Spleen (tissue), 11 donors: ENCODE measurements at regions not wholly inside any gene's neighbourhood (a gene's known extent, or its start where the extent isn't known, plus 50 kb on each side); places are given as distances from the start of the nearest gene placed in this dataset.

Experiments used
- DNase-seq: peaks from one replicate; pipeline ENCODE4 v3.0.0-alpha.2; 2020
- H3K27ac ChIP-seq, 8 donors: fragments of 200-600 bp; sonication (generic) in 7 of 8; 1 replicate in 4 of 8; 2 replicates in 4 of 8; pipeline versions ENCODE4 v1.5.0 to v1.8.0; 2016 to 2021; ENCODE audit warnings: inconsistent platforms in 4 of 8, mild to moderate bottlenecking in 4 of 8, moderate library complexity in 1 of 8
- H3K27me3 ChIP-seq, 7 donors: fragments of 200-600 bp; sonication (generic) in 6 of 7; replicated peaks in 1 of 7; 1 replicate in 4 of 7; 2 replicates in 3 of 7; pipeline versions ENCODE4 v1.5.0 to v1.8.0; 2016 to 2021; ENCODE audit warnings: inconsistent platforms in 3 of 7, mild to moderate bottlenecking in 1 of 7
- H3K36me3 ChIP-seq, 6 donors: fragments of 200-600 bp; sonication (generic) in 5 of 6; 1 replicate in 4 of 6; 2 replicates in 2 of 6; pipeline versions ENCODE4 v1.5.0 to v1.8.0; 2016 to 2021; ENCODE audit warnings: inconsistent platforms in 2 of 6
- H3K4me1 ChIP-seq, 6 donors: fragments of 200-600 bp; sonication (generic) in 5 of 6; 1 replicate in 3 of 6; 2 replicates in 3 of 6; pipeline versions ENCODE4 v1.5.0 to v1.8.0; 2016 to 2021; ENCODE audit warnings: inconsistent platforms in 3 of 6
- H3K4me3 ChIP-seq, 8 donors: fragments of 200-600 bp; sonication (generic) in 7 of 8; 1 replicate in 4 of 8; 2 replicates in 4 of 8; pipeline versions ENCODE4 v1.5.0 to v1.8.0; 2016 to 2021; ENCODE audit warnings: inconsistent platforms in 4 of 8, mild to moderate bottlenecking in 4 of 8, moderate library complexity in 2 of 8
- H3K9me3 ChIP-seq, 8 donors: fragments of 200-600 bp; sonication (generic) in 7 of 8; 1 replicate in 4 of 8; 2 replicates in 4 of 8; pipeline versions ENCODE4 v1.5.0 to v1.8.0; 2016 to 2021; ENCODE audit warnings: inconsistent platforms in 4 of 8
- POLR2A ChIP-seq, 3 donors: fragments of 450-650 bp; IDR thresholded peaks; one replicate each; pipeline ENCODE4 v1.5.1; 2017; ENCODE audit warnings: antibody characterized with exemption in 3 of 3, mild to moderate bottlenecking in 1 of 3
- POLR2AphosphoS5 ChIP-seq, 3 donors: sonication (generic); formaldehyde crosslinking; IDR thresholded peaks; one replicate each; pipeline ENCODE4 v1.5.1; 2017; ENCODE audit warnings: antibody characterized with exemption in 3 of 3
- WGBS, 5 donors: extraction: QIAGEN DNeasy Blood & Tissue Kit in 3 of 5; methylation state at CpG; one replicate each; pipeline versions ENCODE4 v1.1.5 to v1.1.7; 2013 to 2018; 5-methylcytosine and 5-hydroxymethylcytosine counted together
- intact Hi-C: fragments of 100-400 bp; cut with DNase I; formaldehyde crosslinking; loops from one replicate; pipeline ENCODE4 v1.15.0; 2023; ENCODE audit warnings: low total_unique reads
- TF ChIP-seq, protein P1 (sequence below), 11 experiments: fragments of 200-600 bp in 7 of 11; fragments of 450-650 bp in 4 of 11; sonication (generic) in 4 of 11; IDR thresholded peaks in 8 of 11; conservative IDR thresholded peaks in 3 of 11; 1 replicate in 7 of 11; 2 replicates in 4 of 11; pipeline versions ENCODE4 v1.4.0 to v1.8.0; 2016 to 2021; ENCODE audit warnings: antibody characterized with exemption in 11 of 11, inconsistent platforms in 4 of 11, mild to moderate bottlenecking in 1 of 11
- donor health status: healthy with polysubstance abuse.
- donor health status: DM: no; HTN: no; CAD: no; lungs with moderate emphysema.
- donor health status: DM: no; HTN: no; CAD: no.
- donor health status: Bipolar disorder and iron deficiency.
- donor health status: healthy.
- donor health status: DM: no; HTN: no; CAD: no.
- donor health status: DM: yes; HTN: yes; CAD: no.

DNA sequence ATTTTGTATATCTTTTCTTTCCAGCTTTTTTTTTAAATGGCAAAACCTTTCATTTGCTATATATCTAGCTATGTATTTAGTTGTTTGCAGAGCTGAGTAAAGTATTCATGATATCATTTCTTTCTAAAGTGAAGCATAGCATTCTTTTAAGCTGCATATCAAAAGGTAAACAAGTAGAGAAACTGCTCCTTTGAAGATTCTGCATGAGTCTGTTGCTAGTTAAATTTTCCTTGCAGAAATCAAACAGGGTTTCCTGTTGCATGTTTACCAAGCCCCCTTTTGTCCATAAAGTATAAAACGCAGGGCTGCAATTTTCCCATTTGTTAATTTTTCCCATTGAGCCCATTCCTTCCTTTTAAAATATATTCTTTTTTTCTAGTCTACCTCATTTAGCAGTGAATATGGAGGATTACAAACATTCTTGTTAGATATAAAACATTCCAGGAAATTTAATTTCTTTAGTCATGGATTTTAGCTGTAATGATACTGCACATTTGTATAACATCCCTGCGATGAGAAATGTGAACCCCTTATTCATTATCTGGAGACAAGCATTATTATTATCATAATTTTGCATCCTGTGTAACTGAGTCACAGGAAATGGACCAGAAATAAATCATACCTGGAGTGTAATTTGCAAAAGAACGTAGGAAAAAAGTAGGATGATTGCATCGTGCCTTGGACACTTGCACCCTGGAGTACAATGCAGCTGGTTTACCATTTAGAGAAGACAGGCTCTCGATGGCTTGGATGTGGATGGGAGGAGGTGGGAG lies 110.9 kb upstream of the ARGLU1 start:
- TF ChIP-seq, protein P1, sequence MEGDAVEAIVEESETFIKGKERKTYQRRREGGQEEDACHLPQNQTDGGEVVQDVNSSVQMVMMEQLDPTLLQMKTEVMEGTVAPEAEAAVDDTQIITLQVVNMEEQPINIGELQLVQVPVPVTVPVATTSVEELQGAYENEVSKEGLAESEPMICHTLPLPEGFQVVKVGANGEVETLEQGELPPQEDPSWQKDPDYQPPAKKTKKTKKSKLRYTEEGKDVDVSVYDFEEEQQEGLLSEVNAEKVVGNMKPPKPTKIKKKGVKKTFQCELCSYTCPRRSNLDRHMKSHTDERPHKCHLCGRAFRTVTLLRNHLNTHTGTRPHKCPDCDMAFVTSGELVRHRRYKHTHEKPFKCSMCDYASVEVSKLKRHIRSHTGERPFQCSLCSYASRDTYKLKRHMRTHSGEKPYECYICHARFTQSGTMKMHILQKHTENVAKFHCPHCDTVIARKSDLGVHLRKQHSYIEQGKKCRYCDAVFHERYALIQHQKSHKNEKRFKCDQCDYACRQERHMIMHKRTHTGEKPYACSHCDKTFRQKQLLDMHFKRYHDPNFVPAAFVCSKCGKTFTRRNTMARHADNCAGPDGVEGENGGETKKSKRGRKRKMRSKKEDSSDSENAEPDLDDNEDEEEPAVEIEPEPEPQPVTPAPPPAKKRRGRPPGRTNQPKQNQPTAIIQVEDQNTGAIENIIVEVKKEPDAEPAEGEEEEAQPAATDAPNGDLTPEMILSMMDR (IDR thresholded peaks at IDR 0.05 in 8 of 11, conservative IDR thresholded peaks at IDR 0.05 in 3 of 11): no peak
- no peak for TF ChIP-seq POLR2A (IDR thresholded peaks at IDR 0.05)
- no peak for TF ChIP-seq POLR2AphosphoS5 (IDR thresholded peaks at IDR 0.05)
- WGBS, 5 donors: 73 to 86% (median 80%) methylated on average over 5 of the region's 5 CpGs
- Histone ChIP-seq H3K4me3 (no peak overlapping the region), H3K36me3 (no peaks in the 10 kb centered on the region), H3K27ac (no peak overlapping the region), H3K4me1 (peaks cover 0 to 4% (median 0%) of the 10 kb centered on the region in 6 donors), H3K27me3 (no peaks in the 10 kb centered on the region), H3K9me3 (no peaks in the 10 kb centered on the region)
- intact Hi-C loops: no loop called here
- DNase-seq: no peak

DNA sequence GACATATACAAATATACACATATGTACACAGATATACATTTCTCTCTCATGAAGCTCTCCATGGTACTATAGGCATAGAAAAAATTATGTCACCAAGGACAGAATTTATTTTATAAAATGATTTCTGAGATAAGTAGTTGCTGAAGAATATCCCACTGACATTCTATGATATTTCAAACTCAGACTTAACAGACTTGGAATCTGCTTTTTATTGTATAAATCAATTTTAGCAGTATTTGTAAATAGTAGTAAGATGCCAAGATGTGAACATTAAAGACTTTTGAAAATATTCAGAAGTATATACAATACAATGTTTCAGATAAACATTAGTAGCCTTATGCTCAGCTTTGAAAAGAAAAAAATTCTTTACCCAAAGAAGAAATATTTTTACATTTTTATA lies 107.4 kb upstream of the ARGLU1 start:
- H3K4me1 ChIP-seq: no peaks in the 10 kb centered on the region
- intact Hi-C loops: no loop called here
- H3K9me3 ChIP-seq: no peaks in the 10 kb centered on the region
- H3K27me3 ChIP-seq: no peaks in the 10 kb centered on the region
- no peaks in the 10 kb centered on the region for H3K36me3 ChIP-seq
- no peak overlapping the region for H3K27ac ChIP-seq
- DNase-seq: no peak
- no peak overlapping the region for H3K4me3 ChIP-seq
- TF ChIP-seq POLR2AphosphoS5 (IDR thresholded peaks at IDR 0.05): no peak

DNA sequence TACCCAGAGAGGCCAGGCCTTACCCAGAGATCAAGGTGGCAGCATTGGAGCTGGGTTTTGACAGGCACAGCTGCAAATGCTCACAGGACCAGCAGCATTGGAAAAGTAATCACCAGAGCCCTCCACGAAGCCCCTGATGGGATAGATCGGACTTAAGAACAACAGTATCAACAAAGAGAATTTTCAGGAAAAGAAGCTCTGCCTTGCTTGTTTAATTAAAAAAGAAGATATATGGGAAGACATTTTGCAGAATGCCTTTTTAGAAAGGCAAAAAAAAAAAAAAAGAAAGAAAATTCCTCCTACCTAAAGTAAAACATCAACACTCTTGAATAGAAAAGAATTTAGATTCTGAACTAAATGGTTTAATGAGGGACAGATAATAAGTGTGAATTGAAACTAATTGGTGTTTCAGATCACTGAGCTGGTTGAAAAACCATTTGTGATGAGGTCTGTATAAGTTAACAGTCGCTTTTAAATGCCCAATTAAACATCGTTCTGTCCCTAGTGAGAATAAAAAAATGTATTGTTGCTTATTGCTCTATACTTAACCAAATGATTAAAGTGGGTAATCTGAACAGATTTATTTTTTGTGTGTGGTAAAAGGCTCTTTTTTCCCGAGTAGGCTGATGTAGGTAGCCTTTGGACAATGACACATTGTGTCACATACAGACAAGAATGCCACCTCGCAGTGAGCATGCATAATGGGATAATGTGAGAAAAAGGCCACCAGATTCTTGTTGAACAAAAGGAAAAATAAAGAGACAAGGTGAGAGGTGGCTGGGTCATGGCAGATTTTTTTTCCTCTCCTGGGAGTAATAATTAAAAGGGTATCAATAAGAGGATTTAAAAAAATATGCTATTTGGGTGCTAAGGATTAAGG lies 93.0 kb upstream of the ARGLU1 start:
- TF ChIP-seq POLR2A (IDR thresholded peaks at IDR 0.05): no peak
- TF ChIP-seq, protein P1 (IDR thresholded peaks at IDR 0.05 in 8 of 11, conservative IDR thresholded peaks at IDR 0.05 in 3 of 11): no peak
- TF ChIP-seq POLR2AphosphoS5 (IDR thresholded peaks at IDR 0.05): no peak

DNA sequence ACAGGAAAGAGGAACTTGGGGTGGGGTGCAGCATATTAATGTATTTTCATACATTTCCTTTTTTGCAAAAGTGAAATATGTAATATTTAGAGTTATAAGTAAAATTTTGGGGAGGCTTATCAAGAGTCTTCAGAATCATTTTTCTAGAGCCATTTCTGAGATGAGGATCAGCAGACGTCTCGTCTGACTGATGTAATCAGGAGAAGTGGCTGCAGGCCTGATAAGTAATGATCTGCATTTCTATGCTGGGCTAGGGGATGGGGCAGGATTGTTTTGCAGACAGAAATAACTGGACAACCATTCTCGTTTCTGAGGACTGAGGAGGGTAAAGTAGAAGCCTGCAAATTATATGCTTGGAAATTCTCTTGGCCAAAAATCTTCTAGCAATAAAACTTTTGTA lies 89.2 kb upstream of the ARGLU1 start:
- 50 to 69% (median 55%) methylated on average over 3 of the region's 3 CpGs for WGBS, 5 donors
- no peak for DNase-seq
- intact Hi-C loops: no loop called here
- Histone ChIP-seq H3K9me3 (no peaks in the 10 kb centered on the region), H3K27ac (no peak overlapping the region), H3K4me3 (no peak overlapping the region), H3K27me3 (no peaks in the 10 kb centered on the region), H3K36me3 (no peaks in the 10 kb centered on the region), H3K4me1 (no peaks in the 10 kb centered on the region)
- TF ChIP-seq, protein P1 (IDR thresholded peaks at IDR 0.05 in 8 of 11, conservative IDR thresholded peaks at IDR 0.05 in 3 of 11): no peak
- TF ChIP-seq POLR2AphosphoS5 (IDR thresholded peaks at IDR 0.05) (no peak), POLR2A (IDR thresholded peaks at IDR 0.05) (no peak)

More for the DNA sequence above, 93.0 kb upstream of the ARGLU1 start:
- no peak overlapping the region for H3K27ac ChIP-seq
- H3K36me3 ChIP-seq: no peaks in the 10 kb centered on the region
- 78 to 84% (median 83%) methylated on average over 6 of the region's 6 CpGs for WGBS, 5 donors
- no peak overlapping the region for H3K4me3 ChIP-seq
- H3K27me3 ChIP-seq: no peaks in the 10 kb centered on the region
- no peaks in the 10 kb centered on the region for H3K4me1 ChIP-seq
- intact Hi-C loops: no loop called here
- no peaks in the 10 kb centered on the region for H3K9me3 ChIP-seq
- DNase-seq: no peak
